GM12875 (cell line): ENCODE measurements at regions not wholly inside any gene's neighbourhood (a gene's known extent, or its start where the extent isn't known, plus 50 kb on each side); places are given as distances from the start of the nearest gene placed in this dataset.

Experiments used
- H3K4me3 ChIP-seq: one replicate; pipeline ENCODE4 v1.5.1; 2011; ENCODE audit warnings: low read depth, low read length, control low read depth
- TF ChIP-seq, protein P1 (sequence below): IDR thresholded peaks from 2 replicates; pipeline ENCODE4 v1.5.1; 2011; ENCODE audit warnings: low read depth, mild to moderate bottlenecking, control low read depth, inconsistent platforms, low read length, moderate library complexity, borderline replicate concordance; ENCODE audit not compliant: insufficient read depth

GRCh38 chr6:138596591-138596990 is 97.3 kb upstream of the NHSL1 start:
- no peak overlapping the region for H3K4me3 ChIP-seq

DNA sequence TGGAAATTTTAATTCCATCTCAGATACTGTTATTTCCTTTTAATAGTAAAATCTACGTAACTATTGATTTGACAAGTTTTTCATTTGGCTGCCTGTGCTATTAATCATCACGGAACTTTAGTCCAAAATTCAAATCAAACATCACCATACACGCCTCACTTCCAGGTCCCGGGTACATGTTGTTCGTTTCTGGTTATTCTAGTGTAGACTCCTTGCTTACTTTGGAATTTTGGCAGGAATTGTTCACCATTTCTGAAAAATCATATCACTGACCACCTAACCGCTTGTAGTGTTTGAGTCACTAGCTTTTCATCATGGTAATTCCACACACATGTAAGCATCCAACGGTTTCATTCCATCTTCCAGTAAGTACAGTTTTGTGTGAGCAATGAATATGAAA is 98.0 kb upstream of the NHSL1 start:
- TF ChIP-seq, protein P1, sequence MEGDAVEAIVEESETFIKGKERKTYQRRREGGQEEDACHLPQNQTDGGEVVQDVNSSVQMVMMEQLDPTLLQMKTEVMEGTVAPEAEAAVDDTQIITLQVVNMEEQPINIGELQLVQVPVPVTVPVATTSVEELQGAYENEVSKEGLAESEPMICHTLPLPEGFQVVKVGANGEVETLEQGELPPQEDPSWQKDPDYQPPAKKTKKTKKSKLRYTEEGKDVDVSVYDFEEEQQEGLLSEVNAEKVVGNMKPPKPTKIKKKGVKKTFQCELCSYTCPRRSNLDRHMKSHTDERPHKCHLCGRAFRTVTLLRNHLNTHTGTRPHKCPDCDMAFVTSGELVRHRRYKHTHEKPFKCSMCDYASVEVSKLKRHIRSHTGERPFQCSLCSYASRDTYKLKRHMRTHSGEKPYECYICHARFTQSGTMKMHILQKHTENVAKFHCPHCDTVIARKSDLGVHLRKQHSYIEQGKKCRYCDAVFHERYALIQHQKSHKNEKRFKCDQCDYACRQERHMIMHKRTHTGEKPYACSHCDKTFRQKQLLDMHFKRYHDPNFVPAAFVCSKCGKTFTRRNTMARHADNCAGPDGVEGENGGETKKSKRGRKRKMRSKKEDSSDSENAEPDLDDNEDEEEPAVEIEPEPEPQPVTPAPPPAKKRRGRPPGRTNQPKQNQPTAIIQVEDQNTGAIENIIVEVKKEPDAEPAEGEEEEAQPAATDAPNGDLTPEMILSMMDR = no peak
- H3K4me3 ChIP-seq = no peak overlapping the region

More at GRCh38 chr6:138596591-138596990, 97.3 kb upstream of the NHSL1 start:
- TF ChIP-seq, protein P1 = no peak

DNA sequence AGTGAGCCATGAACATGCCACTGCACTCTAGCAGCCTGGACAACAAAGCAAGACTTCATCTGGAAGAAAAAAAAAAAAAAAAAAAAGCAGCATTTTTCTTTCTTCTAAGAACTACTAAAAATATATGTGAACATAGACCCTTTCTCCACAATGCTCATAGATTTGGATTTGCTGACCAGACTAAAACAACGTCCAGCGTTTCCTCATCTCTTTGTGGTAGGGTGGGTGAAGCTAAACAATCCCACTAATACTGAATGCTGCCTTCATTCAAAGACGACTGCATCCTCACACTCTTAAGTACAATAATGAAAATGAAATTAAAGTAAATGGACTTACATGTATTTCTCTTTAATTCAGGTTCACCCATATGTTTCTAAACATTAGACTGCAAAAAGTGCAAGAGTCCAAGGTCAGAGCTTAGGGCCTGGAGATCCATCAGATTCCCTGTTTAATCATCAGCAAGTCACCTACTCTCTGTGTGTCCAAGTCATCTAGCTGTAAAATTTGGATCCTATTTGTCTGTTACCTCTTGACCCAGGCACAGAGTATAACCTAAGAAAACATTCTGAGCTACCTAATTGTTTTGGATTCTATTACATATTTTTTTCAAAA is 99.4 kb upstream of the NHSL1 start:
- TF ChIP-seq, protein P1 = no peak
- H3K4me3 ChIP-seq = no peak overlapping the region

DNA sequence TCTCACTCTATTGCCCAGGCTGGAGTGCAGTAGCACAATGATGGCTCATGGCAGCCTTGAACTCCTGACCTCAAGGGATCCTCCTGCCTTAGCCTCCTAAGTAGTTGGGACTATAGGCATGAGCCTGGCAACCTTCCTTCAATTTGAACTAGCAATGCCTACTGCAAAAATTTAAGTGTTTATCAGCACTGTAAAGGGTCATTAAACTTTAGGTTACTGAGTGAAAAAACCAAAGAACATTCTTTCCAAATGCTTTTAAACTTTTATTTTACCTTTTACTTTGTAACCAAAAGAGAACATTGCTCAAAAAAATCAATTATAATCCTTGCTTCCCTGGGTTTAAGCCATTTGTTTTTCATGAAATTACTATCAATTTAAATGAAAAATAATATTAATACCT is 101.0 kb upstream of the NHSL1 start:
- no peak overlapping the region for H3K4me3 ChIP-seq
- TF ChIP-seq, protein P1 = no peak

- no peak overlapping the region for H3K4me3 ChIP-seq
- TF ChIP-seq, protein P1 = no peak
Measured at GRCh38 chr6:138600726-138601125, 101.4 kb upstream of the NHSL1 start.

GRCh38 chr6:138601128-138601527 is 101.8 kb upstream of the NHSL1 start:
- no peak overlapping the region for H3K4me3 ChIP-seq
- TF ChIP-seq, protein P1 = no peak

DNA sequence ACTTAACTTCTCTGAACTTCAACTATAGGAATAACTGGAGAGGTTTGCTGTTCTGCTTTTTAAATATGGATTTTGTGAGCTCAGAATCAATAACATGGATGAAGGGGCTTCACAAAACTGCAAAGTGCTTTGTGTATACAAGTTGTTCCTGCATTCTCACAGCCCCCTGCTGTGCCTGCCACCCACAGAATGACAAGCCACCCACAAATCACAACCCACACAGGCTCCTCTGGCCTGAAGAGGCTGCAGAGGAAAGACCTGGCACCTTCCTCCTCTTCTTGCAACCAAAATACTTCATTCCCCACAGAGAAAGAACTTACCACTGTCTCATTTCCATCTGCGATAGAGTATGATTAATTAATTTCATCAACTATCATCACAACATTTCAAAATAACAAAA is 106.7 kb upstream of the NHSL1 start:
- TF ChIP-seq, protein P1 = no peak

More for the DNA sequence above, 106.7 kb upstream of the NHSL1 start:
- no peak overlapping the region for H3K4me3 ChIP-seq
